Coronary artery (tissue), 2 donors: ENCODE measurements at regions not wholly inside any gene's neighbourhood (a gene's known extent, or its start where the extent isn't known, plus 50 kb on each side); places are given as distances from the start of the nearest gene placed in this dataset.
A peak's percentile ranks its signal among the peaks of the same experiment; 100 is the strongest.
"Not testable (repeated sequence)": the region's sequence is repeated elsewhere in the genome, so short reads cannot be mapped to it uniquely, and the experiment has no call there.

ENCODE experiments used
- DNase-seq: peaks from one replicate; pipeline ENCODE4 v3.0.0-alpha.2; 2017; ENCODE audit warnings: low spot score
- H3K27ac ChIP-seq, 2 donors: fragments of 200-600 bp; sonication (generic); one replicate each; pipeline ENCODE4 v1.5.1; 2016 to 2019
- H3K4me3 ChIP-seq: fragments of 200-600 bp; sonication (generic); 2 replicates; pipeline ENCODE4 v1.5.1; 2016; ENCODE audit warnings: mild to moderate bottlenecking, moderate library complexity
- CTCF ChIP-seq: fragments of 200-600 bp; sonication (generic); IDR thresholded peaks from one replicate; pipeline ENCODE4 v1.5.1; 2019; ENCODE audit warnings: antibody characterized with exemption

DNA sequence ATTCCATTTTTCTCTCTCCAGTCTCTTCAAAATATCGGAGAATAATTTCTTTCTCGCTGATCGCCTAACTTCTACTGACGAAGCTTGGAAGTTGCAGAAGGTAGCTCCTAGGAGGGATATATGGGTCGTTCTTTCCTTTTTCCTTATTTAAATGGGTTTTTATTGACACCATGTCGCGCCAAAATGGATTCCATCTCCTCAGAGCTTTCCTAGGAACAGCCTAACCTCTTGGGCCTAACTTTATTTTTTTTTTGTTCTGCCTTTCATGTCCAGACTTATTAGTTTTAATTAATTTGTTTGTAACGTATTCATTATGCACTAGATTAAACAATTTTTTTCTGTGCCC is 92.0 kb upstream of the XIST start:
- no peak for DNase-seq
- H3K4me3 ChIP-seq = peak overlapping the region; percentile 75
- TF ChIP-seq CTCF = no peak
- peak overlapping the region; percentile 77 to 79 for H3K27ac ChIP-seq

GRCh38 chrX:73943693-73944562 is 91.4 kb upstream of the XIST start:
- H3K4me3 ChIP-seq = peak overlapping the region; percentile 75
- TF ChIP-seq CTCF = no peak
- peak; percentile 90 for DNase-seq

GRCh38 chrX:73940893-73941470 is 88.5 kb upstream of the XIST start:
- H3K4me3 ChIP-seq = no peak overlapping the region
- no peak for TF ChIP-seq CTCF
- H3K27ac ChIP-seq = no peak overlapping the region
- no peak for DNase-seq

More at GRCh38 chrX:73943693-73944562, 91.4 kb upstream of the XIST start:
- peak overlapping the region; percentile 77 to 79 for H3K27ac ChIP-seq

DNA sequence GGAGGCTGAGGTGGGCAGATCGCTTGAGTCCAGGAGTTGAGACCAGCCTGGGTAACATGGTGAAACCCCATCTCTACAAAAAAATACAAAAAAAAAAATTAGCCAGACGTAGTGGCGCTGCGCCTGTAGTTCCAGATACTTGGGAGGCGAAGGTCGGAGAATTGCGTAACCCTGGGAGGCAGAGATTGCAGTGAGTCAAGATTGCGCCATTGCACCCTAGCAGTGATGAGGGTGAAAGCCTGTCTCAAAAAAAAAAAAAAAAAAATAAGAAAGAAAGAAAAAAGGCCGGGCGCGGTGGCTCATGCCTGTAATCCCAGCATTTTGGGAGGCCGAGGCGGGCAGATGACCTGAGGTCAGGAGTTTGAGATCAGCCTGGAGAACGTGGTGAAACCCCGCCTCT is 85.3 kb upstream of the XIST start:
- DNase-seq, H3K27ac ChIP-seq, H3K4me3 ChIP-seq: not testable (repeated sequence)

DNA sequence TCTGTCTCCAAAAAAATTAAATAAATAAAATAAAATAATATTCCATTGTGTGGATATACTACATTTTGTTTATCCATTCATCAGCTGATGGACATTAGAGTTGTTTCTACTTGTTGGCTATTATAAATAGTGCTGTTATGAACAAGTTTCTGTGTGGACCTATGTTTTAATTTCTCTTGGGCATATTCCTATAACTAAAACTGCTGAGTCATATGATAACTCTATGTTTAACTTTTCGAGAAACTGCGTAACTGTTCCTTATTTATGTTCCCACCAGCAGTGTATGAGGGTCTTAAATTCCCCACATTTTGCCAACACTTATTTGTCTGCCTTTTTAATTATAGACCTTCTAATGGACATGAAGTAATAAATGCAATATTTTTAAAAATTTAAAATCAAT is 80.0 kb upstream of the XIST start:
- DNase-seq = no peak
- no peak for TF ChIP-seq CTCF
- no peak overlapping the region for H3K4me3 ChIP-seq
- no peak overlapping the region for H3K27ac ChIP-seq

DNA sequence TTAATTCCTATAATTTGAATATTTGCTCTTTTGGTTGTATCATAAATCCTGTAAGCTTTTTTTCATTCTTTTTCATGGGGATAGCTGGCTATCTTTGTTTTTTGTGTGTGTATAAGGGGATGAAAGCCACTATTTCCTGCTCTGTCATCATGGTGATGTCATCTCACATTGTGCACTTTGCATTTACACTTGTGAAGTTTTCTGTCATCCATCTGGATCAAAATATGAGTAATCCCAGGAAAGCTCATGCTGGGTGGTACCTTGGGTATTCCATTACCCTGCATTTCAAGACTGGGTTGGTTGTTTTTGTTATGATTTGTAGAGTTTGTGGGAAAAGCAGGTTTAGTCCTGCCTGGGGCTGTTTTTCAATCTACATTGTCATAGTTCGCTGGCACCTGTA is 77.8 kb upstream of the XIST start:
- TF ChIP-seq CTCF = no peak
- no peak for DNase-seq
- H3K27ac ChIP-seq = no peak overlapping the region
- no peak overlapping the region for H3K4me3 ChIP-seq

DNA sequence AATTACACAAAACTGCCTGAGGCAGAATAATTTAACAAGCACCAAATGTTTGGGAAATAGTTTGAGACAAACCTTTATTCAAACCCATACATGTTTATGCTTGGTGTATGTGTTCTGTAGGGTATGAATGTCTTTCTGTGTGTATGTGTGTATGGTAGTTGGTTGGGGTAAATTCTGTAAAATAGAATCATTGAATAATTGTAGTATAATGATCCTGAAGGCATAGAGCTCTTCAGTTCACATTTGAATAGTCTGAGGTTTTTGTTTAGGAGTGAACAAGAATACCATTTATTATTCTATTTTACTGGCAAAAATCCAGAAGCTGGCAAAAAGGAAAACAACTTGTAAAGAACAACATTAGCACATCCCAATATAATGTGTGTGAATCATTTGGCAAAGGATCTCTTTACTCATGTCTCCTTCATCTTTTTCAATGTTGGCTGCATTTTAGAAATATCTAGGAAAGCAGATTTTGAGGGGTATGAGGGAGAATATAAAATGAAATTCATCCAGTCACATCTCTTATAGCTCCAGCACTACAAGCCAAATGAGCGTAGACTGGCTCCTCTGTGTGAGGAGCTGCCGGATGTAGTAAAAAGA is 70.4 kb upstream of the XIST start:
- DNase-seq = no peak
- H3K27ac ChIP-seq = no peak overlapping the region
- no peak for TF ChIP-seq CTCF
- no peak overlapping the region for H3K4me3 ChIP-seq
